Left lung (tissue), 4 donors: ENCODE measurements at regions not wholly inside any gene's neighbourhood (a gene's known extent, or its start where the extent isn't known, plus 50 kb on each side); places are given as distances from the start of the nearest gene placed in this dataset.

Experiments used
- ATAC-seq: fragments of 200-7000 bp; cut with Tn5 transposase; one replicate; pipeline ENCODE4 v1.9.1; 2020; ENCODE audit warnings: moderate library complexity
- DNase-seq, 4 donors: peaks; one replicate each; pipeline ENCODE4 v3.0.0-alpha.2; 2013 to 2020
- H3K27ac ChIP-seq, 2 donors: fragments of 200-600 bp; sonication (generic) in 1 of 2; one replicate each; pipeline versions ENCODE4 v1.5.0 to v1.8.0; 2020 to 2021
- H3K27me3 ChIP-seq, 2 donors: fragments of 200-600 bp; sonication (generic) in 1 of 2; one replicate each; pipeline versions ENCODE4 v1.5.0 to v1.8.0; 2020 to 2021
- H3K36me3 ChIP-seq, 2 donors: fragments of 200-600 bp; sonication (generic) in 1 of 2; one replicate each; pipeline versions ENCODE4 v1.5.0 to v1.8.0; 2020 to 2021
- H3K4me1 ChIP-seq, 2 donors: fragments of 200-600 bp; one replicate each; pipeline ENCODE4 v1.8.0; 2021
- H3K4me3 ChIP-seq, 2 donors: fragments of 200-600 bp; sonication (generic) in 1 of 2; one replicate each; pipeline versions ENCODE4 v1.5.0 to v1.8.0; 2020 to 2021; ENCODE audit warnings: mild to moderate bottlenecking in 1 of 2
- H3K9me3 ChIP-seq, 2 donors: fragments of 200-600 bp; sonication (generic) in 1 of 2; one replicate each; pipeline versions ENCODE4 v1.5.0 to v1.8.0; 2020 to 2021
- CTCF ChIP-seq, 2 donors: fragments of 200-600 bp; sonication (generic) in 1 of 2; IDR thresholded peaks; one replicate each; pipeline versions ENCODE4 v1.5.0 to v1.8.0; 2021; ENCODE audit warnings: antibody characterized with exemption in 2 of 2
- intact Hi-C, 2 donors: fragments of 100-400 bp; cut with DNase I; formaldehyde crosslinking; loops; one replicate each; pipeline versions ENCODE4 v1.11.2 to v1.14.2; 2022
- donor health status: DM: no; HTN: yes; CAD: no.
- donor health status: DM: no; HTN: no; CAD: no.

DNA sequence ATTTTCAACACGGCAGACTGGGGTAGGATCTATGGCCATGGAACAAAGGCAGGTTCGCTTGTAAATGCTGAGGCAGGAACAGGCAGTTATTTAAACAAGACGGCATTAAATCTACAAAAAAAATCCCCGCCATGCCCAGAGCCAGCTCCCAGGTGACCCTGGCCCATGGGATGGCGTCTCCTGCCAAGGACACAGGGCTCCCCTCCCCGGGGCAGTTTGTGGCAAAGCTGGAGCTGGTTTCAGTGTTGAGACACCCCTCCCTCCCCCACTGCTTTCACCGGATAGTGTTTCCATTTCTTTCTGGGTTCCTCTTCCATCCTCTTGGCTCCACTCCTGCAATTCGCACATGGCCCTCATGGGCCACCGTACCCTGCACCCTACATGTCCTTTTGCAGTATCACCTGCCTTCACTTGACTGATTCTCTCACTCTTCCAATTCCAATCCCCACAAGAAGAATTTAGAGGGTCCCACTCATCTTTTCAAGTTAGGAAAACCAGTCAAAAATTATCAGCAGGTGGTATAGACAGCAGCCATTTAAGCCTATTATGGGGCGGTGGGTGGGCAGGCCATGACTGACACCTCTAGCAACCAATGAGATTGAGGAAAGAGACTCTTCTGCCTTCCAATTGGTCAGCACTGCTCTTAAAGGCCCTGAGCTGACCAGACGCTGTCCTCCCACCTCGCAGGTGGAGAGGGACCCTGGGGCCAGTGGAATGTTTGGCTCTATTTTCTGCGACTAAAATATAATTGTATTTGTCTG is 52.0 kb downstream of the OLIG1 start:
- no peak overlapping the region for H3K4me3 ChIP-seq
- peaks cover 0 to under 1% of the 10 kb centered on the region in 2 donors for H3K4me1 ChIP-seq
- H3K27ac ChIP-seq, result no peak overlapping the region
- DNase-seq, result no peak
- no peak for ATAC-seq
- intact Hi-C loops, result loop anchor here in 1 of 2 donors (10.0 kb wide), 1 partner anchor 277 kb away; no protein-coding TSS in a partner anchor
- no peak for TF ChIP-seq CTCF (IDR thresholded peaks at IDR 0.05)
- no peaks in the 10 kb centered on the region for H3K36me3 ChIP-seq
- peaks cover 0 to 56% of the 10 kb centered on the region in 2 donors for H3K27me3 ChIP-seq
- no peaks in the 10 kb centered on the region for H3K9me3 ChIP-seq

DNA sequence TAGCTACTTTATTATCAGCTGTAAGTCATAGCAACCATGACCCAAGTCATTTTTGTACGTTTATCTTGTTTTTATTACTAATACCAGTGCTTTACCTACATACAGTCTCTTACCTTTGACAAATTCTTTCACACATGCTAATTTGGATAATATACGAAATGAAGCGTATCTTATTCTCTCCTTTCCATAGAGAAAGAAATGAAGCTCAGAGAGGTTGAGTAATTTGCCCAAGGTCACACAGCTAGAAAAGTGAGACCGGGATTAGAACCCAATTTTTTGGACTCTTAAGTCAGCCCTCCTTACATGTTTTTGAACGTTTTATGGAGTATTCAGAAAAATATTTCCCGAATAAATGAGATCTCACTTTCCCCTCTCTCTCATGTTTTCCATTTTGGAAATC is 52.6 kb downstream of the OLIG1 start:
- DNase-seq (no peak), ATAC-seq (no peak)
- TF ChIP-seq CTCF (IDR thresholded peaks at IDR 0.05), result no peak
- Histone ChIP-seq H3K4me3 (no peak overlapping the region), H3K9me3 (no peaks in the 10 kb centered on the region), H3K27ac (no peak overlapping the region), H3K36me3 (no peaks in the 10 kb centered on the region), H3K4me1 (peaks cover 0 to 6% of the 10 kb centered on the region in 2 donors), H3K27me3 (peaks cover 0 to 54% of the 10 kb centered on the region in 2 donors)
- intact Hi-C loops, result loop anchor here in 1 of 2 donors (10.0 kb wide), 1 partner anchor 278 kb away; no protein-coding TSS in a partner anchor

DNA sequence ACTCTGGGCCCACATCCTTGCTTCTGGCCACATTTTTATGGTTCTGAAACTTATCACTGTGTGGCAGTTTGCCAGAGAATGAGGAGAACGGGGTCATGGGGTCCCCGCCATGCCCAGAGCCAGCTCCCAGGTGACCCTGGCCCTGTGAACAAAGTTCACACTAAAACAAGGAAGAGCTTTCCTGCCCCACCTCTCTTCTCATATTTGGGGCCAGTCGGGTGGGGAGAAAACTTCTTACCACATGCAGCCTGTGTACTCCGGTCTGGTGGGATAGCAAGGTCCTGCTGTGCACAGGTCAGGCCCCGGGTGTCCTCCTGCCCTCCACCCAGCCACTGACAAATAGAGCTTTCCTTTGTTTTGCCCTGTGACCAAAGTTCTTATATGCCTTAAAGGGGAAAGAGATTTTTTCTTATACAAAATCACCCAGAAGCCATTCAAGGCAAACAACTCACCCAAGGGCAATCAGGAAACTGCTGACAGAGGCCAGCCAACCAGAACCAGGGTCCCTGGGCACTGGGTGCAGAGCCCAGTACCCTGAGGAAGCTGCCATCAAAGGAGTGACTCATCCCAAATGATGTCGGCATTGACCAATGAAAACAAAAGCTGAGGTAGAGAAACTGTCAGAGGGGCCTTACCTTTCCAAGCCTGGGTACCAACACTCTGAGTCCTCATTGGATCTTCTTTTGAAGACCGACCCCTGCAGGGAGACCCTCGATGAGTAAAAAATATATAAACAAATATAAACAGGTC is 53.6 kb downstream of the OLIG1 start:
- Histone ChIP-seq H3K27me3 (peaks cover 0 to 56% of the 10 kb centered on the region in 2 donors), H3K4me1 (peaks cover 0 to 8% of the 10 kb centered on the region in 2 donors), H3K36me3 (no peaks in the 10 kb centered on the region), H3K9me3 (no peaks in the 10 kb centered on the region), H3K4me3 (no peak overlapping the region), H3K27ac (no peak overlapping the region)
- no peak for TF ChIP-seq CTCF (IDR thresholded peaks at IDR 0.05)
- intact Hi-C loops, result loop anchor here in 1 of 2 donors (10.0 kb wide), 1 partner anchor 279 kb away; no protein-coding TSS in a partner anchor
- DNase-seq (no peak), ATAC-seq (no peak)

GRCh38 chr21:33124889-33125288 is 54.9 kb downstream of the OLIG1 start:
- Histone ChIP-seq H3K27me3 (peaks cover 0 to 56% of the 10 kb centered on the region in 2 donors), H3K27ac (no peak overlapping the region), H3K4me3 (no peak overlapping the region), H3K9me3 (no peaks in the 10 kb centered on the region), H3K36me3 (no peaks in the 10 kb centered on the region), H3K4me1 (peaks cover 0 to 8% of the 10 kb centered on the region in 2 donors)
- DNase-seq, result no peak
- TF ChIP-seq CTCF (IDR thresholded peaks at IDR 0.05), result no peak
- no peak for ATAC-seq
- intact Hi-C loops, result loop anchor here in 1 of 2 donors (10.0 kb wide), 1 partner anchor 280 kb away; no protein-coding TSS in a partner anchor
